ENCODE measurements at regions not wholly inside any gene's neighbourhood (a gene's known extent, or its start where the extent isn't known, plus 50 kb on each side); places are given as distances from the start of the nearest gene placed in this dataset.
"Not testable (repeated sequence)": the region's sequence is repeated elsewhere in the genome, so short reads cannot be mapped to it uniquely, and the experiment has no call there.

DNA sequence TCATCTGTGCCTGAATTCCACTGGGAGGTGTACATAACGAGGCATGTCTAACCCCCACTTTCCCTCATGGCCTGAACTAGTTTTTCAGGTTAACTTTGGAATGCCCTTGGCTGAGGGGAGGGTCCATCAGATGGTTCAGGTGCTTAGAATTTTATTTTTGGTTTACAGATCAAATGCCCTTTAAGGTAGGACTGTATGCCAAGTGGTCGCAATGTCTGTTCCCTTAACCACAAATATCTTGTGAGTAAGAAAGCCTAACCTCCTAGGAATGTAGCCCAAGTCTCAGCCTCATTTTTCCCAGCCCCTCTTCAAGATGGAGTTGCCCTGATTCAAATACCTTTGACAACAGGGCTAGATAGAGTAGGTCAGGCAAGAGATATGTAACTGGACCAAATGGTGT, 78.4 kb downstream of the RNASET2 start:
- DNase-seq (ENCODE audit: low read depth): no peak

DNA sequence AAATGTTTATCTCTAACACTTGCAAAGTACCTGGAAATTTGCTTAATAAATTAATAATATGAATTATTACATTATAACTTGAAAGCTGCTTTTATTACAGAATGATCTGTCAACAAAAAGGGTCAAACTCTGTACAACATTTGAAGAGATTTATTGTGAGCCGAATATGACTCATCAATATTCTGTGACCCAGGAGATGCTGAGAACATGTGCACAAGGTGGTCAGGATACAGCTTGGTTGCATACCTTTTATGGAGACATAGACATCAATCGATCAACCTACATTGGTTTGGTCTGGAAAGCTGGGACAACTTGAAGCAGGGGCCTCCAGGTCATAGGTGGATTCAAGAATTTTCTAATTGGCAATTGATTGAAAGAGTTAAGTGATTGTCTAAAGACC, 79.0 kb downstream of the RNASET2 start:
- no peak for DNase-seq (ENCODE audit: low read depth)

DNA sequence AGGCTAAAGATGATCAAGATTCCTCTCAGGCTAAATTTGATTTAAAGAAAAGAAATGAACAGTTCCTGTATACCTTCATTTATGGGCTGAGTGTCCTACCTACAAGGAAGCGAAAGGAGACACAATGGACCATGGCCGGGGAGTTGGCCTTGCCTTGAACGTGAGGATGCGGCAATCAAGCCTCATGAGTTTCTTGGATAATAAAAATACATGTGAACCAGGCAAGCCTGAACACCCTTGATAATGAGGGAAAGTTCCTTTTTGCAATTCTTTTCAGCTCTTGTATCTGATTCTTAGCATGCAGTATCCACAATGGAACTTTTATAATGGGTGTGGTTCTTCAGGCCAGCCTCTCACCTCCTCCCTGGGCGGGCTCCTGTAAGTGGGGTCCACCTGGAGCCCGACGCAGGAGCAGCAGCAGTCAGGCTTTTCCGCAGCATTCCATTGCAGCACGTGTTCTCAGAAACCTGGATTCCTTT, 83.8 kb downstream of the RNASET2 start:
- DNase-seq (ENCODE audit: low read depth): no peak

DNA sequence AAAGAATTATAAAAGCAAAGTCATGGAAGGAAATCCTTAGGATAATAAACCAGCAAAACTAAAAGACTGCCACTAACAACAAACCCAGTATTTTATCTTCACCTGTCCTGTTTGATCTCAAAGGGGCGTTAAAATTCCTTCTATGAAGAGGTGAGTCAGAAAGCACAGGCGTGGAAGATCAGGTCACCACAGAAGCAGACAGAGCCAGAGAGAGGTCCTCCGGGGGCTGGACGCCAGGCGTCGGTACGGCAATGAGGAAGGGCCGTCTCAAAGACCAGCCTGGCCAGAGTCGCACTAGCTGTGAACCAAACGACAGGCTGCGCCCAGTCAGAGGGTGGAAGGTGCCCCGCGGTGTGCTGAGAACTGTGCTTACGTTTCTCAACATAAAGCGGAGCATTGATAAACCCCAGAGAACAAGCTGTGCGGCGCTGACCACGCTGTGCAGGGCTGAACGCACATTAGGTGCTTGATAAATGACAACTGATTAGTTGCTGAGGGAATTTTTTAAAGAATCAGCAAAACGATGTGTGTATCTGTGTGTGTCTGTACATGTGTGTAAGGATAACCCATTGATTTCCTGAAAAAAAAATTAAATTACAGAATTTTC, 85.6 kb downstream of the RNASET2 start:
- DNase-seq (ENCODE audit: low read depth): no peak

DNA sequence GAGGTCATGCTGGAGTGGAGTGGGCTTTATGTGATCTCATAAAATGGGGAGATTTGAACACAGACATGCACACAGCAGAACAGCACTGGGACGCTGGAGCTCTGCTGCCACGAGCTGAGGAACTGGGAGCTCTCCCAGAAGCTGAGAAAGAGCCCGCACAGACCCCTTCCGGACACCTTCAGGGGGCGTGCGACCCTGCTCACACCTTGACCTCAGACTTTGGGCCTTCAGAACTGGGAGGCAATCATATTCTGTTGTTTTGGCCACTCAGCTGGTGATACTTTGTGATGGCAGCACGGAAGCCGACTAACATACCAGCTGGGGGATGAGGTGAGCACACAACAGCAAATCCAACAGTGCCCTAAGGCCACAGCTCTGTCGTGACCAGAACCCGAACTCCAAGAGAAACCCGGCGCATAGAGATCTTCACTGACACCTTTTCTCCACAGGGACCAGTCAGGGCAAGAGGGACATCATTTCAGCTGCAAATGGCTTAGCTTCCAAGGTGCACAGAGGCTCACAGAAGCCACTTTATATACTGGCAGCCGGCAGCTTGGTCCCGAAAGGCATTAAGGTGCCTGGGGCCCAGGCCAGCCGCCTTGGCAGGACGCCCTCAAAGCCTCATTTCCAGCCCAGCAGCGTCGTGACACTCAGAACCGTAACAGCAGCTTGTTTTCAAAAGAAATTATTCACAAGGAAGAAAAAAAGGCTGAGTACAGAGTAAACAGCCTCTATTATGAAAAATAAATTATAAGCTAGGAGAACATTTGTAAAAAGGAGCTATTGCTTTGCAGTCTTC, 89.3 kb downstream of the RNASET2 start:
- no peak for DNase-seq (ENCODE audit: low read depth)

DNA sequence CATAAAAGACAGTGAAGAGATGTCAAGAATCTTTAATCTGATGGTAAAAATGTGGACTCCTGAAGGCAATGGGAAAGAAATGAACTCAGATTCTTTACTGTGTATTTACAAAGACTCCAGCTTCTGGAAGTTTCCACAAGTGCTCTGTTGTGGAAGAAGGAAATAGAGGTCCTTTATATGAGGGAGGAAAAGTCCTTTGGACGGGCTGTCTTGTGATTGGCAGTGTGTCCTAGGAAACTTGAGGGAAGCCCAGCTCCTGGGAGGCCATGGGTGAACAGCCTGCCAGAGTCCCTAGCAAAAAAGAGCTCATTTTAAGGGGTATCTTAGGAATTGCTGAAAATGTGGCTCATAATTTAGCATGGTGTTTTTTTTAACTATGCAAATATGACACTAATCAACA, 92.0 kb downstream of the RNASET2 start:
- no peak for DNase-seq (ENCODE audit: low read depth)

DNA sequence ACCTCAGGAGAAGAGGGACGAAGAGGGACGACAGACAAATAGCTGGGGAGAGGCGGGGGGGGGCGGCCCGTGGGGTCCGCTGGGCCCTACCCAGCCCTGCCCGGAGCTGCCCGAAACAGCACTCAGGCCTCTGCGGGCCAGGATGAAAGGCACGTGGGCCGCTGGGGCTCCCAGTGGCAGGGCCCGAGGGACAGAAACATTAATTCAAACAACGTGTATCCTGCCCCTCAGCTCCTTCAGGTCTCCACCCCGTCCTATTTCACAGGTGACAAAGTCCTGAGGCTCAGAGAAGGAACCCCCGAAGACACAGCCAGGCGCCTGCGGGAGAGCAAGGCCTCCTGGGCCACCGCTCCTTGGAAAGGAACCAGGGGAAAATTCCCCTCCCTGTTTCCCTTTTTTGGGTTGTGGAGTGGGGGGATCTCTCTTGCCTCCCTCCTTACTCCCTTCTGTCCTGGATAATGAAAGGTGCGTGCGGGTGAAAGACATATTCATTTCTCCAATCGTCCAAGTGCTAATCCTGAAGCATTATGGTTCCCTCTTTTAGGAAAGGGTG, 93.3 kb downstream of the RNASET2 start:
- DNase-seq (ENCODE audit: low read depth): no peak

DNA sequence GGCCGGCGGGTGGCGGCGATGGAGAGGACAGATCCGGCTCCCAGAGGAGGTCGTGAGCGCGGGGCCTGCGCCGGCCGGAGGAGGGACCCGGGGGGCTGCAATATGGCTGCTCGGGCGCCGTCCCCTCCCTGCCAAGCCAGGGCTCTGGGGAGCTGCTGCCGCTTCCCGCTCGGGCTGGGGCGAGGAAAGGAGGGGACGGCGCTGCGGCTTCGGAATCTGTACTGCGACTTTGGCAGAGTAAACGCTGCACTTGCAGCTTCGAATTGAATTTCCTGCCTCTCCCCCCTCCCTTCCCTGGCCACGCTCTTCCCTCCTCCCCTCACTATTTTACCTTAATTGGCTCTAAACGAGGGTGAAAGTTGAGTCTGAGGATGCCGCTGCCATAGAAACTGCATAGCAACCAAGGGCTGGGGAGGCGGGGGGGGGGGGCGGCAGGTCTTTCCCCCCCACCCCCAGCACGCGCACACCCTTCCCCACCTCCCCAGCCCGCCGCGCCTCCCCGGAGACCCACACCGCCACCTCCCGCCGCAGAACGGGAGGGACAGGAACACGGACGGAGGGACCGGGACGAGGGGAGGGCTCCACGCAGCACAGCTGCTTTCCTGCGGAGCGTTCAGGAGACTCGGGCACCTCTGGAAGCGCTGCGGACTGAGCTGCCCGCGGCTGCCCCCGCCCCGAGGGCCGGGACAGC, 93.9 kb downstream of the RNASET2 start:
- DNase-seq (ENCODE audit: low read depth): no peak

DNA sequence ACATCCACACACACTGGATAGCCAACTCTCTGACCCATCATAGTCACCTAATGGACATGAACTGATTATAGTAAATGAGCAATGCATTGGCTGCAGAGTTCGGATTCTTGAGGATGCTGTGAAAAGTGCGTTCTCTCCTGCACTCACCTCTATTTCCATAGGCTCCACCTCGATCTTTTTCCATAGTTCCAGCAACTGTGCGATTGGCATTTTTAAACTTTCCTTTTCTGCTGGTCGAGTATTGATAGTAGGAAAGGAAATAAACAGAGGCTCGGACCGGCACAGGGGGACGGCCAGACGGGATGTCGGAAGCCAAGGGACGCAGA, 94.4 kb downstream of the RNASET2 start:
- DNase-seq (ENCODE audit: low read depth): no peak

DNA sequence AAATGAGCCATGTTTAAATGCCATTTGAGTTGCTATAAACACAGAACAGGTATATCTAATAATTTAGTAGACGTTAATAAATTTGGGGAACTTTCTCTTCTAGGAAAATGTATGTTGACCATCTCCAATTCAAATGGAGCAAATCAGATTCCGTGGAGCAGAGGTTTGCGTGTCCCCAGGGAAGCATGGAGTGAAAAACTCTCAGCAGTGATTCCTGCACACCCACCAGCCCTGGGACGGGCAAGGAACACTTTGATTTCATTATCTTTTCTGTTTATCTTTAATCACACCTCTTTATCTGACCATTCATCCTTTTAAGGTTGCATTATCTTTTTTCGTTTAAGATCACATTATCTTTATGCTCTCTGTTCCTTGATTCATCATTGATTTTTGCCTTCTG, 95.0 kb downstream of the RNASET2 start:
- DNase-seq (ENCODE audit: low read depth): no peak

DNA sequence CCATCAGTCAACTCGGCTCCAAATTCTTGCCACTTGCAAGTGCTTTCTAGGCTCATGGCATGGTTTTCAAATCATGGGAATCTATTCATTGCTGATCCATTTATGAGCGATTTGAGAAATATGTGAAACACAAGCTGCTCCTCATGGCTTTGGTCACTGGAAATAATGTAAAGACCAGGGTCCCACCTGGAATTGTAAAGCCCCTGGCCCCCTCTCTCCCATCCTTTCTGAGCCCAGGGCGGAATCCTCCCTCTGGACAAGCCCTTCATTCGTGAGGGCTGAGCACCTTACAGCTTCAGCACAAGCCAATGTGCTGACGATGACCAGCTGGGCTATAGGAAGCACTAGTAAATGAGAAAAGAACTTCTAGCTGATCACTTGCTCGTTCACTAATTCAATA, 96.0 kb downstream of the RNASET2 start:
- no peak for DNase-seq (ENCODE audit: low read depth)

DNA sequence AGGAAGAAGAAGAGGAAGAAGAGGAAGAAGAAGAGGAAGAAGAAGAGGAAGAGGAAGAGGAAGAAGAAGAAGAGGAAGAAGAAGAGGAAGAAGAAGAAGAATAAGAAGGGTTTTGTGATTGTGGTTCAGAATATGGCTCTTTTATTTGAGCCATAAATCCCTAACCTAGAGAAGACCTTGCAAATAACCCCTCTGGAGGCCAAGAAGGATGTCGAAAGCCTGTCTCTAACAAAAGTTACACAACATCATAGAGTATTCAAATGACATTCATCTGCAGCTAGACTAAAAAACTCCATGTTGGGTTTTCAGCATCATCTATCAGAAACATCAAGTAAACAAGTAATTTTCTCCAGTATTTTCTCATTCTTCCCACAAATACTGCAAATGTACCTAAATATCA, 100.9 kb downstream of the RNASET2 start:
- no peak for DNase-seq (ENCODE audit: low read depth)

DNA sequence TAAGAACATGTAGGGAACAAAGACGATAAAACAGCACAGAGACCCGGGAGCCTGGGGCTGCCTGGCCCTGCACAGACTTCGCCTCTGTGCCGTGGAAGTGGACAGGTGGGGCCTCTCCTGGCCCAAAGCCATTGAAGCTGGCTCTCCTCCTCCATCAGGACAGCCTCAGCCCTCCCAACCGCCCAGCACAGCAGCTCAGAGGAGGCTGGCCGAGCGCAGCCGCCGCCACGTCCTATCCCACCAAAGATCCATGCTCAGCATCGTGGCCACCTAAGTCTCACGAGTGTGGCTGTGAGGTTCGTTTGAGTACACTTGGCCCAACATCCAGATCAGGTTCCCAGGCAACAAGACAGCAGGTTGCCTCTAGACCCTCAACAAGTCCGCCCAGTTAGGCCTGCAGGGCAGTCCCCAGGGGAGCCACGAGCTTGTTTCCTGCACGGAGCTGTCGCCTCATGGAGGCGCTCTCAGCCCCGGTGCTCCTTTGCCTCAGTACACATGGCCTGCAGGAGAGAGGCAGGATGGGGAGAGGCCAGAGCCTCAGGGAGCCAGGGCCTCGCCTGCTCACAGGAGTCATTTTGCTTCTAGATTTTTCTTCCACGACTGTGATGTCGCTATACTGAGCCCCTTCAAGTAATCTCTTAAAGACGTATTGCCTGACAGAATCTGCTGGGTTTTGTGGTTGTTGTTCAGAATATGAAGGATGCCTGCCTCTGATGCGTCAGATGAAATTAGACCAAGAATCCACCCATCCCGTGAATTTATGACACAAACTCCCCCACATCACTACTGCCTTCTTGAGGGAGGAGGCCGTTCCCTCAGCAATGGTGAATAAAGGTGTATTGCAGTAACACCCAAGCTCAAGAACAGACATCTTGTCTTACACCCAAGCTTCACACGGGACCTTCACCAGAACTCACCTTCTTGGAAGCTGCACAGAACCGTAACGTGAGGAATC, 102.7 kb downstream of the RNASET2 start:
- DNase-seq (ENCODE audit: low read depth): no peak

DNA sequence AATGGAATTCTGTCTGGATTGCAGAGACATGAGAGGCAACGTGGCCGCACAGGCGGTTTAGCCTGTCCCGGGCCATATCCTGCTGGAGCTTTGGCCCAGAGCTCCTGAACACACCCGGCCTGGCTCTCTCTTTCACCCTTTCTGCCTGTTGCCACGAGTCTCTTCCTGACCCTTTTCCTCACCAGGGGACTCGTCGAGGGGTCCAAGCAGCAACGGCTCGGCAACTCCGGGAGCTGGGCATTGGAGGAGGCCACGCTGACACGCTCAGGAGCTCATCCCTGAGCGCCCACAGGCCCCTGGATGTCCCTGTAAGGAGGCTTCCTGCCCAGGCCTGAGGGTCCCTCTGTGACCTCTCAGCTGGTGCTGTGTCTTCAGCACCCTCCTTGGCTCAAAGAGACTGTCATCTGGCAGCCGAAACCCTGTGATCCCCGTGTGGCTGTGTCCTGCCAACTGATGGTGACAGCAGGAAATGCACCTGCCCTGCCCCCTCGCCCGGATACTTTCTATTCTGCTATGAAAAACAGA, 103.8 kb downstream of the RNASET2 start:
- DNase-seq (ENCODE audit: low read depth): no peak

DNA sequence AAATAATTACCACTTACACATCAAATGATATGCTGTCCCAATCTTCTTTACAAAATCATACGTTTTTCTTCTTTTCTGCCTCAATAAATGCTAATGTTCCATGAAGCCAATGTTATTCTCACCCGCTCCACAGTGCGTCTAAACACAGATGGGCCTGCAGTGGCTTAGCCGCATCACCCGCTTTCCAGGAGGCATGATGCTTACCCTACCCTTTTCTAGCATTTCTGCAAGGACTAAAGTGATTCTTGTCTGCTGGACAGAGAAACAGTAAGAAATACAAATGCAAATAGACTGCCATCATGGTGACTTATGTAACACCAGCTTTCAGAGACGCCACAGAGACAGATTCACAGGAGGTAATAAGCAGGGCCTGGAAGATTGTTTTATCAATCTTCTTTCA, 104.4 kb downstream of the RNASET2 start:
- no peak for DNase-seq (ENCODE audit: low read depth)

DNA sequence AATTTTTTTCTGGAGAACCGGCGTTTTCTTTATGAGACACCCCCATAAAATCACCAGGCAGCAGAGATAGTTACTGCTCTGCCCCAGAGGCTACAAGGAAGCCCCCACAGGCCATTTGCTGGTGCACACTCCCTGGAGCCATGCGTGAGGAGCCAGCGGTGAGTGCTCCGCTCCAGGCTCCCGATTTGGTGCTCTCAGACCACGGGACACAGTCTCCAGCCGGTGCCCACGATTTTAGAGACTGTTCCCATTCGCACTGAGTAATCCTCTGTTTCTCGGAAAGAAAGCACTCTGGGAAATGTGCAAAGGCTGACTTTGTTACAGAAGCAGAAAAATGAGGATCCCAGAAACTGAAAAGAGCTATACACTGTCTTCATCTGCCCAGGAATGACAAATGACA, 104.9 kb downstream of the RNASET2 start:
- no peak for DNase-seq (ENCODE audit: low read depth)

DNA sequence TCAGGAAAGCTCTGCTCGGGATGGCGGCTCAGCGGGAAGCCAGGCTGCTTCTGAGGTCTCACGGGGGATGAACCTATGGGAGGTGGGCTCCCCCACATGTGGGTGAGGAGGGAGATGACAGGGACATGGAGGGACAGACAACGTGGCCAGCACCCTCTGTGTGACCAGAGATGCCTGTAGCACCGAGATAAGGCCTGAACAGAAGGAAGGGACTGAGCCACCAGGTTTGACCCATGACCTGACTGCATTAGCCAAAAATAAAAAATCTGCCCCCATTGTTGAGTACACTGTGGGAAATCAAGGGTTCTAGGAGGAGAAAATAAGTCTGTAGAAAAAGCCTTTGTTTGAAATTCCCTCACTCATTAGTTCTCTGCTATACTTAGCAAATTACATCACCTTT, 105.7 kb downstream of the RNASET2 start:
- no peak for DNase-seq (ENCODE audit: low read depth)

DNA sequence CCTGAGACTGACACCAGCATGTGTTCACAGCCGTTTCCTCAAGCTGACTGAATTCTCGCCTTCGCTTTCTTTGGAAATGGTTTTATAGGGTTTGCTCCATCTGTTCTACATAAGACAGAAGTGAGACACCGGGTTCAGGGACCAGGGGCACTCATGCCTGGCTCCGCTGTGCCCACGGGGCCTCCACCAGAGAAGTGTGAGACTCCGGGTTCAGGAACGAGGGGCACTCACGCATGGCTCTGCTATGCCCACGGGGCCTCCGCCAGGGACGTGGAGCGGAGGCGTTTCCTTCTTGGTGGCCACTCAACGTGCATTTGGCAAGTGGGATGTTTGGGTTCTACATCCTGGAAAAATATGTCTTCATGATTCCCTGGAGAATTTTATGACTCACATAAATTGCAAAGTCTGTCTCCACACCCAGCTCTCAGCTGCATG, 106.6 kb downstream of the RNASET2 start:
- DNase-seq (ENCODE audit: low read depth): no peak

DNA sequence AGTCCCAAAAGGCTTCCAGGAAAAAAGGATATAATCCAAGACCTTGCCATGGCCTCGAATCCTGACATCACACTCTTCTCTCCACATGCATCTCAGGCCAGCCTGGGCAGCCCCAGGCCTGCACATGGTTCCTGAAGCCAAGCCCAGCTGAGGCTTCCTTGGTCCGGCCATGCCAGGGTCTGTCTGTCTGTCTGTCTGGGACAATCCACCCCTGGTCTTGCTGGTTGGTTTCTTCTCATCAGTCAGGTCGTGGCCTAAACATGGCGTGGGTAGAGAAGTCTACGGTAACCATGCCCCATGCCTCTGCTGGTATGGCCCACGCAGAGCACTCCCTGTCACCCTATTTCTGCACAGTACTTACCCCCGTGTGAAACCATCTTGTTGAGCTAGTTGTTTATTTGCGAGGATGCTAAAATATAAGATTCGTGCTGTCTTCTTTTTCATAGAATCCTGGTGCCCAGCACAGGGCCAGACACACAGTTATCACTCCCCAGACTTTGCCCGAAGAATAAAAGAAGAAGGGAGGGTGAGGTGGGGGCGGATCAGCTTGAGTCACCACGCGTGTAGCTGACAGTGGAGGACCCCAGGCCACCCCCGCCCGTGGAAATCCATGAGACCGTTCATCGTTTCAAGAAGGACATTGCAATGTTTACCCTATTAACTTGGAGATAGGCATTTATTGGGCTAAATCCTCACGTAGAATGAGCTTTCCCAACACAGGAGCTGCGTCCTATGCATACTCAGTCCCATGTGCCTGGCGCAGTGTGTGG, 107.2 kb downstream of the RNASET2 start:
- no peak for DNase-seq (ENCODE audit: low read depth)

DNA sequence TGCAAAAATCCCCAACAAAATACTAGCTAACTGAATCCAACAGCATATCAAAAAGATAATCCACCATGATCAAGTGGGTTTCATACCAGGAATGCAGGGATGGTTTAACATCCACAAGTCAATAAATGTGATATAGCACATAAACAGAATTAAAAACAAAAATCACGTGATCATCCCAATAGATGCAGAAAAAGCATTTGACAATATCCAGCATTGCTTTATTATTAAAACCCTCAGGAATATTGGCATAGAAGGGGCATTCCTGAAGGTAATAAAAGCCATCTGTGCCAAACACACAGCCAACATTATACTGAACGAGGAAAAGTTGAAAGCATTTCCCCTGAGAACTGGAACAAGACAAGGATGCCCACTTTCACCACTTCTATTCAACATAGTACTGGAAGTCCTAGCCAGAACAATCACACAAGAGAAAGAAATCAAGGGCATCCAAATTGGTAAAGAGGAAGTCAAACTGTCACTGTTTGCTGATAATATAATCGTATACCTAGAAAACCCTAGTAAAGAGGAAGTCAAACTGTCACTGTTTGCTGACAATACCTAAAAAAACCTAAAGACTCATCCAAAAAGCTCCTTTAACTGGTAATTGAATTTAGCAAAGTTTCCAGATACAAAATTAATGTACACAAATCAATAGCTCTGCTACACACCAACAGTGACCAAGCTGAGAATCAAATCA, 109.8 kb downstream of the RNASET2 start:
- not testable (repeated sequence) for DNase-seq (ENCODE audit: low read depth)
